Activated CD4-positive, alpha-beta T cell treated with anti-CD3 and anti-CD28 coated beads, Interleukin-2, Interleukin-6, amounts not matched to agents 100 ng/mL and 50 ng/mL, durations not matched to agents 16 hours and 8 hours (primary cell): ENCODE measurements at regions not wholly inside any gene's neighbourhood (a gene's known extent, or its start where the extent isn't known, plus 50 kb on each side); places are given as distances from the start of the nearest gene placed in this dataset.
A peak's percentile ranks its signal among the peaks of the same experiment; 100 is the strongest.
"Not testable (repeated sequence)": the region's sequence is repeated elsewhere in the genome, so short reads cannot be mapped to it uniquely, and the experiment has no call there.

ENCODE experiments used
- DNase-seq: peaks from one replicate; pipeline ENCODE4 v3.0.0-alpha.2; 2020

- not testable (repeated sequence) for DNase-seq
Measured at GRCh38 chr17:445839-446238, 93.2 kb upstream of the RPH3AL start, which contains the start of gene RFLNB. RFLNB (minus strand) TSS chr17:445939.

- no peak for DNase-seq
Measured at GRCh38 chr17:444879-445454, 92.4 kb upstream of the RPH3AL start.

- no peak for DNase-seq
Measured at GRCh38 chr17:443109-443508, 90.5 kb upstream of the RPH3AL start.

- DNase-seq, result no peak
Measured at GRCh38 chr17:441155-441950, 88.7 kb upstream of the RPH3AL start.

- DNase-seq, result no peak
Measured at GRCh38 chr17:438191-438590, 85.6 kb upstream of the RPH3AL start.

- no peak for DNase-seq
Measured at GRCh38 chr17:437545-437944, 84.9 kb upstream of the RPH3AL start.

GRCh38 chr17:436571-436970 is 84.0 kb upstream of the RPH3AL start:
- DNase-seq, result no peak

GRCh38 chr17:432471-432870 is 79.9 kb upstream of the RPH3AL start:
- not testable (repeated sequence) for DNase-seq

- no peak for DNase-seq
Measured at GRCh38 chr17:431494-431893, 78.9 kb upstream of the RPH3AL start.

- no peak for DNase-seq
Measured at GRCh38 chr17:429589-429988, 77.0 kb upstream of the RPH3AL start.

- no peak for DNase-seq
Measured at GRCh38 chr17:428414-428813, 75.8 kb upstream of the RPH3AL start.

GRCh38 chr17:427891-428290 is 75.3 kb upstream of the RPH3AL start:
- no peak for DNase-seq

GRCh38 chr17:427327-427726 is 74.7 kb upstream of the RPH3AL start:
- DNase-seq, result no peak

GRCh38 chr17:422196-422930 is 69.8 kb upstream of the RPH3AL start:
- DNase-seq, result no peak

GRCh38 chr17:420479-421175 is 68.0 kb upstream of the RPH3AL start:
- no peak for DNase-seq

- DNase-seq, result peak; percentile 30
Measured at GRCh38 chr17:419073-419735, 66.6 kb upstream of the RPH3AL start.

- peak; percentile 69 for DNase-seq
Measured at GRCh38 chr17:418421-418751, 65.8 kb upstream of the RPH3AL start.

- DNase-seq, result no peak
Measured at GRCh38 chr17:417691-418420, 65.2 kb upstream of the RPH3AL start.

GRCh38 chr17:416293-417206 is 63.9 kb upstream of the RPH3AL start:
- peak; percentile 81 for DNase-seq

- DNase-seq, result peak; percentile 38
Measured at GRCh38 chr17:413706-414380, 61.2 kb upstream of the RPH3AL start.

GRCh38 chr17:413016-413350 is 60.4 kb upstream of the RPH3AL start:
- peak; percentile 40 for DNase-seq
